ENCODE measurements at regions not wholly inside any gene's neighbourhood (a gene's known extent, or its start where the extent isn't known, plus 50 kb on each side); places are given as distances from the start of the nearest gene placed in this dataset.

- Mint-ChIP-seq H3K27me3 (ENCODE audit: insufficient read depth) (no peaks in the 10 kb centered on the region), H3K36me3 (ENCODE audit: low read depth) (no peaks in the 10 kb centered on the region), H3K4me3 (no peak overlapping the region), H3K27ac (no peak overlapping the region), H3K4me1 (peaks cover 13% of the 10 kb centered on the region), H3K9me3 (no peaks in the 10 kb centered on the region)
- Histone ChIP-seq H3K9ac (ENCODE audit: extremely low read depth, low read length, poor library complexity, severe bottlenecking) (no peak overlapping the region), H3K27ac (ENCODE audit: low read depth, low read length) (no peak overlapping the region), H3K36me3 (ENCODE audit: control insufficient read depth, insufficient read depth, low read length) (no peaks in the 10 kb centered on the region), H3K4me3 (ENCODE audit: low read length) (no peak overlapping the region), H3K9me3 (ENCODE audit: control insufficient read depth, low read length) (no peaks in the 10 kb centered on the region), H3K27me3 (ENCODE audit: control insufficient read depth, insufficient read depth, low read length, poor library complexity, severe bottlenecking) (no peaks in the 10 kb centered on the region), H3K4me1 (ENCODE audit: control insufficient read depth, insufficient read depth, low read length) (no peaks in the 10 kb centered on the region)
- no peak for TF ChIP-seq CTCF (conservative IDR thresholded peaks at IDR 0.05)
- no peak for DNase-seq
Observed at GRCh38 chr2:164384434-164384833, 236.8 kb downstream of the GRB14 start.

GRCh38 chr2:164371916-164372315 lies 249.4 kb downstream of the GRB14 start:
- H3K4me3 Mint-ChIP-seq: no peak overlapping the region

GRCh38 chr2:164369366-164369765 lies 251.9 kb downstream of the GRB14 start:
- Histone ChIP-seq H3K27ac (ENCODE audit: low read depth, low read length) (no peak overlapping the region), H3K4me3 (ENCODE audit: low read length) (no peak overlapping the region), H3K36me3 (ENCODE audit: control insufficient read depth, insufficient read depth, low read length) (no peaks in the 10 kb centered on the region), H3K4me1 (ENCODE audit: control insufficient read depth, insufficient read depth, low read length) (no peaks in the 10 kb centered on the region), H3K9ac (ENCODE audit: extremely low read depth, low read length, poor library complexity, severe bottlenecking) (no peak overlapping the region), H3K27me3 (ENCODE audit: control insufficient read depth, insufficient read depth, low read length, poor library complexity, severe bottlenecking) (no peaks in the 10 kb centered on the region), H3K9me3 (ENCODE audit: control insufficient read depth, low read length) (peaks cover 10% of the 10 kb centered on the region)
- Mint-ChIP-seq H3K36me3 (ENCODE audit: low read depth) (no peaks in the 10 kb centered on the region), H3K27me3 (ENCODE audit: insufficient read depth) (no peaks in the 10 kb centered on the region), H3K4me3 (no peak overlapping the region), H3K27ac (no peak overlapping the region), H3K9me3 (peaks cover 25% of the 10 kb centered on the region), H3K4me1 (no peaks in the 10 kb centered on the region)
- WGBS, 2 experiments (ENCODE audit: insufficient coverage in 1 of 2, insufficient read length in 1 of 2): 83 to 89% methylated on average over 1 of the region's 1 CpG
- DNase-seq: no peak
- no peak for TF ChIP-seq CTCF (conservative IDR thresholded peaks at IDR 0.05)

More at GRCh38 chr2:164371916-164372315, 249.4 kb downstream of the GRB14 start:
- no peak overlapping the region for H3K27ac Mint-ChIP-seq
- Histone ChIP-seq H3K4me1 (ENCODE audit: control insufficient read depth, insufficient read depth, low read length) (no peaks in the 10 kb centered on the region), H3K27me3 (ENCODE audit: control insufficient read depth, insufficient read depth, low read length, poor library complexity, severe bottlenecking) (no peaks in the 10 kb centered on the region), H3K36me3 (ENCODE audit: control insufficient read depth, insufficient read depth, low read length) (no peaks in the 10 kb centered on the region), H3K4me3 (ENCODE audit: low read length) (no peak overlapping the region), H3K9me3 (ENCODE audit: control insufficient read depth, low read length) (peaks cover 10% of the 10 kb centered on the region), H3K9ac (ENCODE audit: extremely low read depth, low read length, poor library complexity, severe bottlenecking) (no peak overlapping the region), H3K27ac (ENCODE audit: low read depth, low read length) (no peak overlapping the region)
- H3K36me3 Mint-ChIP-seq (ENCODE audit: low read depth): no peaks in the 10 kb centered on the region
- H3K4me1 Mint-ChIP-seq: no peaks in the 10 kb centered on the region
- WGBS, 2 experiments (ENCODE audit: insufficient coverage in 1 of 2, insufficient read length in 1 of 2): 92 to 93% methylated on average over 4 of the region's 4 CpGs
- H3K27me3 Mint-ChIP-seq (ENCODE audit: insufficient read depth): no peaks in the 10 kb centered on the region
- no peak for DNase-seq
- TF ChIP-seq CTCF (conservative IDR thresholded peaks at IDR 0.05): no peak
- peaks cover 25% of the 10 kb centered on the region for H3K9me3 Mint-ChIP-seq

All from endodermal cell (in vitro differentiated cells).